Spleen (tissue), 11 donors: ENCODE measurements at regions not wholly inside any gene's neighbourhood (a gene's known extent, or its start where the extent isn't known, plus 50 kb on each side); places are given as distances from the start of the nearest gene placed in this dataset.

Experiments used
- DNase-seq: peaks from one replicate; pipeline ENCODE4 v3.0.0-alpha.2; 2020
- H3K27ac ChIP-seq, 8 donors: fragments of 200-600 bp; sonication (generic) in 7 of 8; 1 replicate in 4 of 8; 2 replicates in 4 of 8; pipeline versions ENCODE4 v1.5.0 to v1.8.0; 2016 to 2021; ENCODE audit warnings: inconsistent platforms in 4 of 8, mild to moderate bottlenecking in 4 of 8, moderate library complexity in 1 of 8
- H3K27me3 ChIP-seq, 7 donors: fragments of 200-600 bp; sonication (generic) in 6 of 7; replicated peaks in 1 of 7; 1 replicate in 4 of 7; 2 replicates in 3 of 7; pipeline versions ENCODE4 v1.5.0 to v1.8.0; 2016 to 2021; ENCODE audit warnings: inconsistent platforms in 3 of 7, mild to moderate bottlenecking in 1 of 7
- H3K36me3 ChIP-seq, 6 donors: fragments of 200-600 bp; sonication (generic) in 5 of 6; 1 replicate in 4 of 6; 2 replicates in 2 of 6; pipeline versions ENCODE4 v1.5.0 to v1.8.0; 2016 to 2021; ENCODE audit warnings: inconsistent platforms in 2 of 6
- H3K4me1 ChIP-seq, 6 donors: fragments of 200-600 bp; sonication (generic) in 5 of 6; 1 replicate in 3 of 6; 2 replicates in 3 of 6; pipeline versions ENCODE4 v1.5.0 to v1.8.0; 2016 to 2021; ENCODE audit warnings: inconsistent platforms in 3 of 6
- H3K4me3 ChIP-seq, 8 donors: fragments of 200-600 bp; sonication (generic) in 7 of 8; 1 replicate in 4 of 8; 2 replicates in 4 of 8; pipeline versions ENCODE4 v1.5.0 to v1.8.0; 2016 to 2021; ENCODE audit warnings: inconsistent platforms in 4 of 8, mild to moderate bottlenecking in 4 of 8, moderate library complexity in 2 of 8
- H3K9me3 ChIP-seq, 8 donors: fragments of 200-600 bp; sonication (generic) in 7 of 8; 1 replicate in 4 of 8; 2 replicates in 4 of 8; pipeline versions ENCODE4 v1.5.0 to v1.8.0; 2016 to 2021; ENCODE audit warnings: inconsistent platforms in 4 of 8
- POLR2A ChIP-seq, 3 donors: fragments of 450-650 bp; IDR thresholded peaks; one replicate each; pipeline ENCODE4 v1.5.1; 2017; ENCODE audit warnings: antibody characterized with exemption in 3 of 3, mild to moderate bottlenecking in 1 of 3
- POLR2AphosphoS5 ChIP-seq, 3 donors: sonication (generic); formaldehyde crosslinking; IDR thresholded peaks; one replicate each; pipeline ENCODE4 v1.5.1; 2017; ENCODE audit warnings: antibody characterized with exemption in 3 of 3
- WGBS, 5 donors: extraction: QIAGEN DNeasy Blood & Tissue Kit in 3 of 5; methylation state at CpG; one replicate each; pipeline versions ENCODE4 v1.1.5 to v1.1.7; 2013 to 2018; 5-methylcytosine and 5-hydroxymethylcytosine counted together
- intact Hi-C: fragments of 100-400 bp; cut with DNase I; formaldehyde crosslinking; loops from one replicate; pipeline ENCODE4 v1.15.0; 2023; ENCODE audit warnings: low total_unique reads
- TF ChIP-seq, protein P1 (sequence below), 11 experiments: fragments of 200-600 bp in 7 of 11; fragments of 450-650 bp in 4 of 11; sonication (generic) in 4 of 11; IDR thresholded peaks in 8 of 11; conservative IDR thresholded peaks in 3 of 11; 1 replicate in 7 of 11; 2 replicates in 4 of 11; pipeline versions ENCODE4 v1.4.0 to v1.8.0; 2016 to 2021; ENCODE audit warnings: antibody characterized with exemption in 11 of 11, inconsistent platforms in 4 of 11, mild to moderate bottlenecking in 1 of 11
- donor health status: healthy with polysubstance abuse.
- donor health status: DM: no; HTN: no; CAD: no; lungs with moderate emphysema.
- donor health status: DM: no; HTN: no; CAD: no.
- donor health status: Bipolar disorder and iron deficiency.
- donor health status: healthy.
- donor health status: DM: no; HTN: no; CAD: no.
- donor health status: DM: yes; HTN: yes; CAD: no.

DNA sequence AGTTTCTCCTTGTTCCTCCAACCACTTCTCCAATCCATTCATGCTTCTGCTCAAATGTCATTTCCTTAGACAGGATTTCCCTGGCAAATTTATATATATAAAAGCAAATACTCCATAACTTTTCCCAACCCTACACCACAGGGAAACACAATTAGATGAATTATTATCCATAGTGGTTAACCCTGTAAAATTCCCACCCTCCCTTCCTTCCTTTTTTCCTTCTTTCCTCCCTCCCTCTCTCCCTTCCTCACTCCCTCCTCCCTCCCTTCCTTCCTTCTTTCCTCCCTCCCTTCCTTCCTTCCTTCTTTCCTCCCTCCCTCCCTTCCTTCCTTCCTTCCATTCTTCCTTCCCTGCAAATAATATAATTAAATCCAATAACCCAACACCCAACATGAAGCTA lies 617.7 kb downstream of the IRS1 start:
- TF ChIP-seq, protein P1, sequence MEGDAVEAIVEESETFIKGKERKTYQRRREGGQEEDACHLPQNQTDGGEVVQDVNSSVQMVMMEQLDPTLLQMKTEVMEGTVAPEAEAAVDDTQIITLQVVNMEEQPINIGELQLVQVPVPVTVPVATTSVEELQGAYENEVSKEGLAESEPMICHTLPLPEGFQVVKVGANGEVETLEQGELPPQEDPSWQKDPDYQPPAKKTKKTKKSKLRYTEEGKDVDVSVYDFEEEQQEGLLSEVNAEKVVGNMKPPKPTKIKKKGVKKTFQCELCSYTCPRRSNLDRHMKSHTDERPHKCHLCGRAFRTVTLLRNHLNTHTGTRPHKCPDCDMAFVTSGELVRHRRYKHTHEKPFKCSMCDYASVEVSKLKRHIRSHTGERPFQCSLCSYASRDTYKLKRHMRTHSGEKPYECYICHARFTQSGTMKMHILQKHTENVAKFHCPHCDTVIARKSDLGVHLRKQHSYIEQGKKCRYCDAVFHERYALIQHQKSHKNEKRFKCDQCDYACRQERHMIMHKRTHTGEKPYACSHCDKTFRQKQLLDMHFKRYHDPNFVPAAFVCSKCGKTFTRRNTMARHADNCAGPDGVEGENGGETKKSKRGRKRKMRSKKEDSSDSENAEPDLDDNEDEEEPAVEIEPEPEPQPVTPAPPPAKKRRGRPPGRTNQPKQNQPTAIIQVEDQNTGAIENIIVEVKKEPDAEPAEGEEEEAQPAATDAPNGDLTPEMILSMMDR (IDR thresholded peaks at IDR 0.05 in 8 of 11, conservative IDR thresholded peaks at IDR 0.05 in 3 of 11), result no peak
- H3K36me3 ChIP-seq, result no peaks in the 10 kb centered on the region
- no peak for DNase-seq
- no peaks in the 10 kb centered on the region for H3K4me1 ChIP-seq
- peaks cover 0 to 4% (median 0%) of the 10 kb centered on the region in 7 donors for H3K27me3 ChIP-seq
- intact Hi-C loops, result no loop called here
- H3K27ac ChIP-seq, result no peak overlapping the region
- H3K9me3 ChIP-seq, result peaks cover 0 to 36% (median 26%) of the 10 kb centered on the region in 8 donors
- no peak overlapping the region for H3K4me3 ChIP-seq

DNA sequence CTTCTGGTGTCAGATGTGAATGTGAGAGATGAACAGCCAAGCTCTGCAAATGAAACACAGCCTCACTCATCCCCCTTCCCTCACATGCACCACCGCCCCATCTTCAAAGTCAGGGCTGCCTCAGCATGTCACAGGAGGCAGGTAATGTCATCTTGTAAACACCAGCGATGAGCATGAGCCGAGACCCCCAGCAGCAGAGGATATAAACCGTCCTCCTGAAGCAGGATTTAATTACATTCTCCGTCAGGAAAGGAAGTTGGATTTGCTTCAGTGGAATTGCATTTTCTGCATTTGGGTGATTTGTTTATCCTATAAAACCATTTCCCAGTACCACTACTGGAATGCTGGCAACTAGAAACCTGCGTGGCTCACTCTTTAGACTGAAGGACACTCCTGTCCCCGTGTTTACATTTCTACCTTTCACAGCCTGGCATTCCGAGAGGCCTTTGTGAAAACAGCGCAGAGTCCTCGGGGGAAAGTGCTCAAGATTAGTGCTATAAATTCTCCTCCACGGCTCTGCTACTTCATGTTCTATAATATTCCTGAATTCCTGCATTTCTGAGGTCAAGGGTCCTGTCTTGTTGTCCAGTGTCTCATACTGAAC lies 619.2 kb downstream of the IRS1 start:
- TF ChIP-seq POLR2AphosphoS5 (IDR thresholded peaks at IDR 0.05), result no peak
- TF ChIP-seq, protein P1 (IDR thresholded peaks at IDR 0.05 in 8 of 11, conservative IDR thresholded peaks at IDR 0.05 in 3 of 11), result no peak
- no peak for TF ChIP-seq POLR2A (IDR thresholded peaks at IDR 0.05)
- Histone ChIP-seq H3K4me3 (no peak overlapping the region), H3K27ac (no peak overlapping the region), H3K9me3 (peaks cover 0 to 43% (median 28%) of the 10 kb centered on the region in 8 donors), H3K4me1 (no peaks in the 10 kb centered on the region), H3K36me3 (no peaks in the 10 kb centered on the region), H3K27me3 (peaks cover 0 to 3% (median 0%) of the 10 kb centered on the region in 7 donors)
- intact Hi-C loops, result no loop called here
- DNase-seq, result no peak
- 69 to 76% (median 73%) methylated on average over 11 of the region's 11 CpGs for WGBS, 5 donors

DNA sequence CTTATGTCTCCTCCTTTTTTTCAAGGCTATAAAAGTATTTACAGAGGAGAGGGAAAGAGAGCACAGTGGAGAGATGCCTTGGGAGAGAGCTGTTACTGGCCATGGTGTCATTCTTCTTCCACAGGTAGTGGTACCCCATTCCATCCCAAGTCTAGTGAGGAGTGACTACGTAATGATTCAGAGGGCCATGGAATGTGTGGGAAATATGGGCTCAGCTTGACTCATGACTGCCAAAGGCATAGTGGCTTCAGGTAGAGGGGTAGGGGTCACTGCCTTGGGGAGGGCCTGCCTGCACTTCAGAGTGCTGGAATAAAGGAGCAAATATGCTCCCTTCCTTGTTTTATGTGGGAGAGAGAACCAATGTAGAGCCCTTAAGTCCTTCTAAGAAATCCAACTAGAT lies 620.6 kb downstream of the IRS1 start:
- no peak for TF ChIP-seq POLR2AphosphoS5 (IDR thresholded peaks at IDR 0.05)
- TF ChIP-seq, protein P1 (IDR thresholded peaks at IDR 0.05 in 8 of 11, conservative IDR thresholded peaks at IDR 0.05 in 3 of 11), result no peak
- no peak for TF ChIP-seq POLR2A (IDR thresholded peaks at IDR 0.05)
- 92 to 100% (median 96%) methylated on average over 1 of the region's 1 CpG for WGBS, 5 donors
- Histone ChIP-seq H3K27me3 (no peaks in the 10 kb centered on the region), H3K4me3 (no peak overlapping the region), H3K27ac (no peak overlapping the region), H3K9me3 (peaks cover 0 to 43% (median 28%) of the 10 kb centered on the region in 8 donors), H3K36me3 (no peaks in the 10 kb centered on the region), H3K4me1 (no peaks in the 10 kb centered on the region)
- no peak for DNase-seq
- intact Hi-C loops, result no loop called here

DNA sequence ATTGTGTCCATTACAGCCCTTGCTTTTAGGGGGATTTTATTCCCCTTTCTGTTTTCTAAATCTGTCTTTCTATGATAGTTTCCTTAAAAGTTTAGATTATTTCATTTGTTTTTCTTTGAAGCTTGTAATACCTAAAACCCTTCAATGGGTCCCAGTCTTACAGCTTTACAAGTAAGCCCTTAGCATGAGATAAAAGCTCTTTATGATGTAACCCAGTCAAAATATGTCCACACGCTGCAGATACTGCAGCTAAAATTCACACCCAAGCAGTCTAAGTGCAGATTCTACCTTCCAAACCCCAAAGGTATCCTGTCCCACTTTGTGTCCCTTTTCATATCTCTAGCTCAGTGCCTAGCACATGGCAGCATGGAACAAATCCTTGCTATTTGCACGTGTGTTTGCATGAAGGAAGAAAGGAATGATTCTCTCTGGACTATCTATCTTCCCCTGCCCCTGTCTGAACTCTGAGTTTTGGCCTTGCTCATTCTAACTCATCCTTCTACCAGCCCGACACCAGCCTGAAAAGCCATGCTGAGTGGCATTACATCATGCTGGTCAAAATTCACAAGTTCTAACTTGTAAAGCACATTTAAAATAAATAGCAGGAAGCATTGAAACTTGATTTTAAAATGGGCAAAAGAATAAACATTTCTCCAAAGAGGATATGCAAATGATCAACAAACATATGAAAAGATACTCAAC lies 623.2 kb downstream of the IRS1 start:
- no peak for TF ChIP-seq POLR2AphosphoS5 (IDR thresholded peaks at IDR 0.05)
- TF ChIP-seq, protein P1 (IDR thresholded peaks at IDR 0.05 in 8 of 11, conservative IDR thresholded peaks at IDR 0.05 in 3 of 11), result no peak
- TF ChIP-seq POLR2A (IDR thresholded peaks at IDR 0.05), result no peak
- H3K9me3 ChIP-seq, result peaks cover 0 to 43% (median 28%) of the 10 kb centered on the region in 8 donors
- no peak for DNase-seq
- no peaks in the 10 kb centered on the region for H3K4me1 ChIP-seq
- no peak overlapping the region for H3K4me3 ChIP-seq
- no peak overlapping the region for H3K27ac ChIP-seq
- no peaks in the 10 kb centered on the region for H3K27me3 ChIP-seq
- 59 to 82% (median 75%) methylated on average over 3 of the region's 3 CpGs for WGBS, 5 donors
- intact Hi-C loops, result no loop called here
- H3K36me3 ChIP-seq, result no peaks in the 10 kb centered on the region
